Heart left ventricle (tissue), 16 donors: ENCODE measurements at regions not wholly inside any gene's neighbourhood (a gene's known extent, or its start where the extent isn't known, plus 50 kb on each side); places are given as distances from the start of the nearest gene placed in this dataset.
"Not testable (repeated sequence)": the region's sequence is repeated elsewhere in the genome, so short reads cannot be mapped to it uniquely, and the experiment has no call there.

ENCODE experiments used
- ATAC-seq, 4 donors: fragments of 200-7000 bp; cut with Tn5 transposase; one replicate each; pipeline ENCODE4 v1.9.1; 2020 to 2022; ENCODE audit warnings: moderate library complexity in 4 of 4, mild to moderate bottlenecking in 3 of 4, moderate number of reproducible peaks in 1 of 4
- DNase-seq, 5 donors: peaks; one replicate each; pipeline ENCODE4 v3.0.0-alpha.2; 2020
- H3K27ac ChIP-seq, 12 donors: fragments of 200-600 bp; sonication (generic) in 4 of 12; one replicate each; pipeline versions ENCODE4 v1.5.0 to v1.8.0; 2016 to 2022; ENCODE audit warnings: mild to moderate bottlenecking in 2 of 12
- H3K27me3 ChIP-seq, 9 donors: fragments of 200-600 bp; sonication (generic) in 2 of 9; one replicate each; pipeline versions ENCODE4 v1.5.1 to v1.8.0; 2016 to 2022; ENCODE audit warnings: mild to moderate bottlenecking in 3 of 9
- H3K36me3 ChIP-seq, 9 donors: fragments of 200-600 bp; sonication (generic) in 2 of 9; one replicate each; pipeline versions ENCODE4 v1.5.0 to v1.8.0; 2018 to 2022; ENCODE audit warnings: mild to moderate bottlenecking in 2 of 9
- H3K4me1 ChIP-seq, 12 donors: fragments of 200-600 bp; sonication (generic) in 4 of 12; one replicate each; pipeline versions ENCODE4 v1.5.0 to v1.8.0; 2016 to 2022; ENCODE audit warnings: mild to moderate bottlenecking in 3 of 12
- H3K4me3 ChIP-seq, 12 donors: fragments of 200-600 bp; sonication (generic) in 4 of 12; one replicate each; pipeline versions ENCODE4 v1.5.0 to v1.8.0; 2017 to 2022; ENCODE audit warnings: mild to moderate bottlenecking in 9 of 12, moderate library complexity in 4 of 12
- H3K9me3 ChIP-seq, 12 donors: fragments of 200-600 bp; sonication (generic) in 4 of 12; one replicate each; pipeline versions ENCODE4 v1.5.0 to v1.8.0; 2016 to 2022; ENCODE audit warnings: mild to moderate bottlenecking in 1 of 12
- CTCF ChIP-seq, 12 donors: fragments of 200-600 bp; sonication (generic) in 4 of 12; IDR thresholded peaks; one replicate each; pipeline versions ENCODE4 v1.5.0 to v1.8.0; 2018 to 2022; ENCODE audit warnings: antibody characterized with exemption in 12 of 12, mild to moderate bottlenecking in 5 of 12
- POLR2A ChIP-seq, 2 donors: fragments of 450-650 bp; IDR thresholded peaks; one replicate each; pipeline ENCODE4 v1.6.1; 2017; ENCODE audit warnings: antibody characterized with exemption in 2 of 2, mild to moderate bottlenecking in 2 of 2, moderate library complexity in 2 of 2
- WGBS, 4 donors: extraction: QIAGEN DNeasy Blood & Tissue Kit in 2 of 4; methylation state at CpG; one replicate each; pipeline versions ENCODE4 v1.1.5 to v1.1.7; 2013 to 2018; 5-methylcytosine and 5-hydroxymethylcytosine counted together
- intact Hi-C, 10 donors: fragments of 100-400 bp; cut with DNase I; formaldehyde crosslinking; loops; one replicate each; pipeline versions ENCODE4 v1.11.1 to v1.14.2; 2022
- donor health status: ischemic (EF 13 %, LVEDD 7.1; RV severe dilation, severe dysfunction).
- donor health status: healthy with polysubstance abuse.
- donor health status: DM: no; HTN: yes; CAD: no.
- donor health status: DM: no; HTN: no; CAD: no.
- donor health status: ischemic (EF 25% LVEDD 6.9; RV normal size, moderate dysfunction).
- donor health status: ischemic (EF 25% LVEDD 5.7; RV mildly dilated, moderate dysfunction).
- donor health status: healthy.
- donor health status: DM: yes; HTN: yes; CAD: no.
- donor health status: ischemic (EF 35%, LVEDD 5.7; RV mildly dilated, moderate dysfunction).
- donor health status: nonischemic (EF 11% LVEDD 7.7; RV severe dilation, severe dysfunction).
- donor health status: DM: yes; HTN: yes; CAD: no.
- donor health status: PGD.
- donor health status: ischemic (EF 29% LVEDD 5.4; RV normal size, mild dysfunction).
- donor health status: nonischemic (EF 23%, LVEDD 6.1; RV moderate dilation, normal function).

GRCh38 chr2:105990624-105991023 is 203.5 kb downstream of the UXS1 start:
- TF ChIP-seq CTCF (IDR thresholded peaks at IDR 0.05) (peak in 1 of 12 donors; percentile 4), POLR2A (IDR thresholded peaks at IDR 0.05) (no peak)
- H3K27me3 ChIP-seq: no peaks in the 10 kb centered on the region
- no peak overlapping the region for H3K4me3 ChIP-seq
- 80 to 88% (median 84%) methylated on average over 6 of the region's 6 CpGs for WGBS, 4 donors
- peaks cover 0 to 50% (median 26%) of the 10 kb centered on the region in 12 donors for H3K9me3 ChIP-seq
- intact Hi-C loops: no loop called here
- no peaks in the 10 kb centered on the region for H3K36me3 ChIP-seq
- ATAC-seq: no peak
- no peak for DNase-seq
- no peak overlapping the region for H3K27ac ChIP-seq
- H3K4me1 ChIP-seq: no peaks in the 10 kb centered on the region

- H3K27me3 ChIP-seq, H3K4me3 ChIP-seq, ATAC-seq, H3K36me3 ChIP-seq, DNase-seq, intact Hi-C loops, H3K4me1 ChIP-seq, H3K27ac ChIP-seq: not testable (repeated sequence)
- 46 to 83% (median 58%) methylated on average over 2 of the region's 2 CpGs for WGBS, 4 donors
- peaks cover 0 to 41% (median 20%) of the 10 kb centered on the region in 12 donors for H3K9me3 ChIP-seq
Observed at GRCh38 chr2:105989803-105990202, 204.3 kb downstream of the UXS1 start.

DNA sequence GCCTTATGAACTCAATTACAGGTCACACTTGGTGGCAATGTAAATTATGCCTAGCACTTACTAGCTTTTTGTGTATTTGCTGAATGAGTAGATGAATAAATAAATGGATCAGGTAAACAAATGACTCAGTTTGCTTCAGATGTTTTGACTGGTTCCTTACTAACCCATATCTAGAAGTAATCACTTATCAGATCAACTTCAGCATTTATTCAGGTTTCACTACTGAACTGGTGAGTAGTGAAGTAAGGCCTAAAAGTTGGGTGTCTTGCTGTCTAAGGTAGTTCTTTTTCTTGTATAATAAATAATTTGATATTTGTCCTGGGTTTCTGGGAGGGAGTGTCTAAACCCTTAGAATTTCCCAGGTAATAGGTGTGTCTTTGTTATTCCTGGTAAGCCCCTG is 205.0 kb downstream of the UXS1 start:
- Histone ChIP-seq H3K4me3 (no peak overlapping the region), H3K27me3 (no peaks in the 10 kb centered on the region), H3K9me3 (peaks cover 0 to 34% (median 13%) of the 10 kb centered on the region in 12 donors), H3K27ac (no peak overlapping the region), H3K36me3 (no peaks in the 10 kb centered on the region), H3K4me1 (no peaks in the 10 kb centered on the region)
- intact Hi-C loops: no loop called here
- no peak for ATAC-seq
- TF ChIP-seq POLR2A (IDR thresholded peaks at IDR 0.05): no peak
- no peak for TF ChIP-seq CTCF (IDR thresholded peaks at IDR 0.05)
- no peak for DNase-seq

- WGBS, 4 donors: 89 to 95% (median 91%) methylated on average over 1 of the region's 1 CpG
- intact Hi-C loops: loop anchor here in 2 of 10 donors (10.0 kb wide), 1 partner anchor 403 kb away; no protein-coding TSS in a partner anchor
- no peak for DNase-seq
- Histone ChIP-seq H3K36me3 (no peaks in the 10 kb centered on the region), H3K27me3 (no peaks in the 10 kb centered on the region), H3K27ac (no peak overlapping the region), H3K9me3 (peaks cover 0 to 12% (median 0%) of the 10 kb centered on the region in 12 donors), H3K4me1 (no peaks in the 10 kb centered on the region), H3K4me3 (no peak overlapping the region)
- ATAC-seq: no peak
- TF ChIP-seq POLR2A (IDR thresholded peaks at IDR 0.05): no peak
Observed at GRCh38 chr2:105977807-105978206, 216.3 kb downstream of the UXS1 start.

- no peak overlapping the region for H3K4me3 ChIP-seq
- TF ChIP-seq POLR2A (IDR thresholded peaks at IDR 0.05): no peak
- no peak for TF ChIP-seq CTCF (IDR thresholded peaks at IDR 0.05)
- H3K36me3 ChIP-seq: no peaks in the 10 kb centered on the region
- ATAC-seq (no peak), DNase-seq (no peak)
- H3K9me3 ChIP-seq: peaks cover 0 to 12% (median 0%) of the 10 kb centered on the region in 12 donors
- WGBS, 4 donors: 83 to 93% (median 91%) methylated on average over 5 of the region's 5 CpGs
- H3K4me1 ChIP-seq: no peaks in the 10 kb centered on the region
- H3K27ac ChIP-seq: no peak overlapping the region
- H3K27me3 ChIP-seq: no peaks in the 10 kb centered on the region
- intact Hi-C loops: loop anchor here in 2 of 10 donors (10.0 kb wide), 1 partner anchor 402 kb away; no protein-coding TSS in a partner anchor
Observed at GRCh38 chr2:105977212-105977611, 216.9 kb downstream of the UXS1 start.
